ENCODE measurements at regions not wholly inside any gene's neighbourhood (a gene's known extent, or its start where the extent isn't known, plus 50 kb on each side); places are given as distances from the start of the nearest gene placed in this dataset.

DNA sequence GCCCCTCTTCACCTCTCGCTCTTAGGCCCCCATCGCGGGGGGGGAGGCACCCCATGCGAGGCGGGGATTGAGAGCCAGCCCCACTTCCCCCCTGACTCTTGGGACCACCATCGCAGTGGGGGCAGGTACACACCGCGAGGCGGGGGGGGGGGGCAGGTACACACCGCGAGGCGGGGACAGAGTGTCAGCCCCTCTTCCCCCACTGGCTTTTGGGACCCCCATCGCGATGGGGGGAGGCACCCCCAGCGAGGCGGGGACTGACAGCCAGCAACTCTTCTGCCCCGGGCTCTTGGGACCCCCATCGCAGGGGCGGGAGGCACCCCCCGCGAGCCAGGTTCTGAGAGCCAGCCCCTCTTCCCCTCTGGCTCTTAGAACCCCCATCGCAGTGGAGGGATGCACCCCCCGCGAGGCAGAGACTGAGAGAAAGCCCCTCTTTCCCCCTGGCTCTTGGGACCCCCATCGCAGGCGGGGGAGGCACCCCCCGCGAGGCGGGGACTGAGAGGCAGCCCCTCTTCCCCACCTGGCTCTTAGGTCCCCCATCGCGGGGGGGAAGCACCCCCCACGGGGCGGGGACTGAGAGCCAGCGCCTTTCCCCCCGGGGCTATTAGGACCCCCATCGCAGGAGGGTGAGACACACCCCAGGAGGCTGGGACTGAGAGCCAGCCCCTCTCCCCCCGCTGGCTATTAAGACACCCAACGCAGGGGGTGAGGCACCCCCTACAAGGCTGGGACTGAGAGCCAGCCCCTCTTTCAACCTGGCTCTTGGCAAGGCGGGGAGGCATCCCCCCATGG is 196.5 kb upstream of the PZP start:
- 97% methylated on average over 30 of the region's 39 CpGs for WGBS (ENCODE audit: insufficient coverage, insufficient replicate concordance, low lambda C conversion rate, missing lambda C conversion rate)
- ATAC-seq (no peak), DNase-seq (ENCODE audit: low read depth, low spot score) (no peak), FAIRE-seq (no peak)
- Histone ChIP-seq H3K9ac (ENCODE audit: control insufficient read depth, insufficient read depth, low read length) (no peak overlapping the region), H3K27ac (ENCODE audit: control insufficient read depth, insufficient read depth) (no peak overlapping the region), H3K27me3 (replicated peaks in 1 of 2; ENCODE audit: control insufficient read depth in 2 of 2, insufficient read depth in 2 of 2, low read length in 1 of 2) (no peaks in the 10 kb centered on the region), H3K4me2 (ENCODE audit: control insufficient read depth, insufficient read depth) (no peak overlapping the region), H3K4me1 (ENCODE audit: control insufficient read depth, insufficient read depth, low read length) (no peaks in the 10 kb centered on the region), H3K79me2 (ENCODE audit: control insufficient read depth, insufficient read depth, low read length) (no peaks in the 10 kb centered on the region), H3K36me3 (ENCODE audit: control insufficient read depth in 2 of 2, insufficient read depth in 2 of 2, low read length in 1 of 2) (no peaks in the 10 kb centered on the region), H3K9me3 (replicated peaks; ENCODE audit: control insufficient read depth, insufficient read depth, low read length) (no peaks in the 10 kb centered on the region; the same call in 2 of the 3 replicates), H2AFZ (ENCODE audit: control insufficient read depth, low read depth, low read length) (no peak overlapping the region), H3K4me3 (no peak overlapping the region), H4K20me1 (ENCODE audit: control insufficient read depth, insufficient read depth) (no peaks in the 10 kb centered on the region)
- RAD21 ChIA-PET (ENCODE audit: unreplicated experiment), result no interaction called here
- in situ Hi-C loops (cut with MboI) (no loop called here), intact Hi-C loops (cut with micrococcal nuclease; ENCODE audit: unreplicated experiment) (no loop called here)
- CTCF ChIA-PET, result no interaction called here
- no peak for TF ChIP-seq SKIL (IDR thresholded peaks at IDR 0.05; ENCODE audit: low read depth, poor library complexity, severe bottlenecking)
- TF ChIP-seq PAX8 (IDR thresholded peaks at IDR 0.05), result no peak
- no peak for TF ChIP-seq FOXK2 (IDR thresholded peaks at IDR 0.05)
- no peak for TF ChIP-seq SIN3A (IDR thresholded peaks at IDR 0.05; ENCODE audit: low read depth, low read length)
- TF ChIP-seq SIX5 (IDR thresholded peaks at IDR 0.05; ENCODE audit: low read depth, low read length, severe bottlenecking), result no peak
- no peak for TF ChIP-seq SMAD1 (IDR thresholded peaks at IDR 0.05; ENCODE audit: low read depth, partially characterized antibody)
- no peak for TF ChIP-seq ZBTB40 (IDR thresholded peaks at IDR 0.05; ENCODE audit: borderline replicate concordance)
- no peak for TF ChIP-seq POLR2AphosphoS5 (IDR thresholded peaks at IDR 0.05; ENCODE audit: low read length)
- POLR2A ChIA-PET, result no interaction called here
- SMC1A ChIA-PET (ENCODE audit: uncharacterized antibody, unreplicated experiment), result no interaction called here
- BruUV-seq (replicated peaks), result no TSS peak
